NCI-H510A (cell line): ENCODE measurements at regions not wholly inside any gene's neighbourhood (a gene's known extent, or its start where the extent isn't known, plus 50 kb on each side); places are given as distances from the start of the nearest gene placed in this dataset.

Experiments
- DNase-seq: peaks from one replicate; lab custom pipeline; 2025; lab: John Stamatoyannopoulos, UW

DNA sequence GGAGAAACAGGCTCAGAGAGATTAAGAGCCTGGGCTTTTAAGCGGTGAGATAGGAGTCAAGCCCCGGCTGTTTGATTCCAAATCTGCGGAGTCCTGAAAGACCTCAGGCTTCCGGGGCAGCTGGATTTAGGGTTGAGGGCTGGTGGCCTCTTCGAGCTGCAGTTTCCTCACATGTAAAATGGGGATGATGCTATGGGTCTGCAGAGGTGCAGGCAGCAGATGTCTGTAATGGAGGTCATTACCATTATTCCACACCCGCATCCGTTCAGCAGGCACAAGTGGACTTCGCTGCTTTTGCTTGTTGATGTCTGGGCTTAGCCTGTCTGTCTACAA, 175.6 kb upstream of the HS6ST1 start:
- no peak for DNase-seq

DNA sequence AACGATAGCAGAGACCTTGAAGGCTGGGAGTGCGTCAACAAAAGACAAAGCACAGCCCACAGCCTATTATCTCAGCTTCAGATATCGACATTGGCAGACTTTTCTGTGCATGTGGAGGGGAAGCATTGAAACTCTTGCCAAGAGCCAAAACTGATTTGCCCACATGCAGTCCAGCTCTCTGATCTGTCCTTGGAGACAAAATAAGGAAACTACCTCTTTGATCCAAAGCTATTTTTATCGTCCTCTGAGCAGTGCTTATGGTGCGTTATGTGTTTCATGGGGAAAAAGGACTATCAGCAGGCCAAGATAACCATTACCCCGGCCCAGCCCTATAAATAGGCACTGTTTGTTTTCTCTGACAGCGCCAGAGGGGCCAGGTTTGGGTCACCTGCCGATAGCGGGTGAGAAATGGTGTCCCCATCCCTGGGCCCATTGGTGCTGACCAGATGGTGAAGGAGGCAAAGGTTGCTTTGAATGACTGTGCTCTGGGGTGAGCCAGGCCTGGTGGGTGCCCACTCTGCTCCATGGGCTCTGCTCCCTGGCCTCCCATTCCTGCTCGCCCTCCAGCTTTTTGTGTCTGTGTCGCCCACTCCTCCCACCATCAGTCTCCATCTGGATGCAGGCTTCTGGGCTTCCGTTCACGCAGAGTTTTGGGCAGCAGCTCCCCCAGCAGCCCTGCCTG, 176.1 kb upstream of the HS6ST1 start:
- DNase-seq, result no peak

DNA sequence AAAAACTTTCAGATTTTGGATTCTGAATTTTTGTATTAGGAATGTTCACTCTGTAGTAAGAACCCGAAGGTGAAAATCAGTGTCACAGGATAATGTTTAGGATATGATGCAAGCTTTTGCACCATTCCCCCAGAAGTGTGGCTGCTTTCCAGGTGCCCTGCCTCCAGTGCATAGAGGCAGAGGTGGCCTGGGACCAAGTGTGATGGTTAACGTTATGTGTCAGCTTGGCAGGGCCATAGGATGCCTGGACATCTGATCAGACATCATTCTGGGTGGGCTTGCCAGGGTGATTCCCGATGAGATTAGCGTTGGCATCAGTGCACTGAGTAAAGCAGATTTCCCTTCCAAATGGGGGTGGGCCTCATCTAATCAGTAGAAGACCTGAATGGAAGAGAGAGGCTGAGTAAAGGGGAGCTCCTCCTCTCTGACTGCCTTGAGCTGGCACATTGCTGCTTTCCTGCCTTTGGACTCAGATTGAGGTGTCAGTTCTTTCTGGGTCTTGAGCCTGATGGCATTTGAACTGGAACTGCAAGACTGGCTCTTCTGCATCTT, 177.4 kb upstream of the HS6ST1 start:
- no peak for DNase-seq

DNA sequence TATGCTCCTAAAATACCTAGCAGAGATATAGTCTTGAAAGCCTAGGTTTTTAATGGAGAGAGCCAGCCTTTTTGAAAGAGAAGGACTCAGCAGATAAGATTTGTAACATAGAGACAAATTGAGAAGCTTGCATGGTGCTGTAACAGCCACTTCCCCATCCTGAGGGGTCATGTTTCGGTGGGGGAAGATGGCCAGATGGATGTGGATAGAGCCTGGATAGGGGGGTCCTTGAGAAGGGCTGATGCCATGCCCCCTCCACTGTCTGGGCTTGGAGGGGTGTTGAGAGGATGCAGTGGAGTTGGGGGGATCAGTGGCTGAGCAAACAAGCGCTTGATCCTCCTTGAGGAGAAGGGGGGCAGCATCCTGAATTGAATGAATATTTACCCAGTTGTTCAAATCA, 178.0 kb upstream of the HS6ST1 start:
- DNase-seq, result no peak

DNA sequence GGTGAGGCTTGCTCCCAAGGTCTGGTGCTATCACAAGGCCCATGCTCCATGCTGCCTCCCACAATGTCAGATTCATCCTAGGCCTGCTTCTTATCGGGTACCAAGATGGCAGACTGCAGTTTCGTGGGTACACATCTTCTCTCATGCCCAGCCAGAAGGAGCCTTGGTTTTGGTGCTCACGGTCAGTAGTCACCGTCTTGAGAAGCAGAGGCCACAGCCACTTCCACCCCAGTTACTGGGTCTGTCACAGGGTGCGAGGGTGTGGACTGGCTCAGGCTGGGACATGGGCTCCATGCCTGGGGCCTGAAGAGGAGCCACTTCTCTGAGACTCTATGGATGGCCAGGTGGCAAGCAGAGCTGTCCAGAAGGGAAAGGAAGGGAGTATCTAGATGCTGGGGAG, 178.8 kb upstream of the HS6ST1 start:
- no peak for DNase-seq

DNA sequence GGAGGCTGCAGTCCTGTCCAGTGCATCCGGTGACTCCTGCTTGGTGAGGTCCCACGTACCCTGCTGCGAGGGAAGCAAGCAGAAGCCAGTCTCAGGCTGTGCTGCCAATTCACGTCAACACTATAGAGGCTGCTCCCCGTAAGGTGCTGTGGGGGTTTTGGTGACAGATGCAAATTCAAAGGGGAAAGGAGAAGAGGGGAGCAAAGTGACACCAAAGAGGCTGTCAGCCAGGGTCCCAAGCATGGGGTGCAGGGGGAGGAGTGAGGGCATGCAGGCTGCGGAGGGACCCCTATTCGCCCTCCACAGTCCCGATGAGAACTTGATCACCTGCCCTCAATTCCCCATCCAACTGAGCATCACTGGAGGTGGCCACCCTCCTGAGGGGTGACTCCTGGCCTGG, 179.4 kb upstream of the HS6ST1 start:
- DNase-seq, result no peak

DNA sequence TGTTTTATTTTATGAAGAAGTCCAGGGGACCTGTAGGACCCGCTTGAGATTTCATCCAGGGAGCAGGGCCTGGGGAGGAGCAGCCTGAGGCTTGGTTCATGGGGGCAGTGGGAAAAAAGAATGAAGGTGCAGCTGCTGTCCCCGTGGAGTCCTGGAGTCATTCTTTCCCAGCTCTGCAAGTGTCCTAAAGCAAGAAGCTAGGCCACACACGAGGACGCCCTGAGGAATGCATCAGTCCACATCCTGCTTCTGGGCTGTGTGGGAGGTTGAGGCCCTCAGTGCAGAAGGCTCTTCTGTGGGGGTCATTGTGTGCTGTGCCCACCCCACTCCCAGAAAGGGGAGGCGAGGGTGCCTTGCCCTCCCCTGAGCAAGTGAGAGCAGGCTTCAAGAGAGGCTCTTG, 179.9 kb upstream of the HS6ST1 start:
- no peak for DNase-seq

DNA sequence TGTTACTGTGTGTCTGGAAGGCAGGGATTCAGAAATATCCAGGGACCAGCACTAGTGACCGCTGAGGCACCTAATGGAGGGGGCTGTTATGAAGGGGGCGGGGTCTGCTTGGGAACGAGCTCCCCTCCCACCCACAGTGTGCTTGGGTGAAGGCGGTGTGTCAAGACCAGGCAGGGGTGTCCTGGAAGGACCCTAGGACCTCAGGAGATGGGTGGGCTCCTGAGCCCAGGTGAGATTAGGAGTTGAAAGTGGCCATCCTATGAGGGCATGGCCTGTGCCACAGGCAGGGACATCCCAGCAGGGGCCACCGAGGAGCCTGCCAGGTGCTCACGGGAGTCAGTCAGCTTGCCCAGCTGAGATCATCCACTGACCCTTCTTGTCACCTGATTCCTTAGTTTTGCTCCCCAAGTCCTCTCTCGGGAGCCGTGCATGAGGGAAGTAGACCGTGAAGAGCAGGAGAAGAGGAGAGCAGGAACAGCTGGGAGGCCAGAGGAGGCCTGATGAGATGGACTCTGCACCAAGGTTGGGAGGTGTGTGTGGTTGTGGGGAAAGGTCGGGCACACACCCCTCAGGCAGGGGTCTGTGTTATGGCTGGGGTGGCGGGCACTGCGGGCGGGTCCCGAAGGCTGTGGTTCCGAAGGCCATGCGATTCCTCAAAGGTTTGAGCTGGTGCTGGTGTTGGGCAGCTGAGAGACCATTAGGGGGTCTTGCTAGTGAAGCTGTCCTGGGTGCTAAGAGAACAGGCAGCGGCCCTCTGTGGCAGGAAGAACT, 180.9 kb upstream of the HS6ST1 start:
- DNase-seq, result peak; percentile 19

DNA sequence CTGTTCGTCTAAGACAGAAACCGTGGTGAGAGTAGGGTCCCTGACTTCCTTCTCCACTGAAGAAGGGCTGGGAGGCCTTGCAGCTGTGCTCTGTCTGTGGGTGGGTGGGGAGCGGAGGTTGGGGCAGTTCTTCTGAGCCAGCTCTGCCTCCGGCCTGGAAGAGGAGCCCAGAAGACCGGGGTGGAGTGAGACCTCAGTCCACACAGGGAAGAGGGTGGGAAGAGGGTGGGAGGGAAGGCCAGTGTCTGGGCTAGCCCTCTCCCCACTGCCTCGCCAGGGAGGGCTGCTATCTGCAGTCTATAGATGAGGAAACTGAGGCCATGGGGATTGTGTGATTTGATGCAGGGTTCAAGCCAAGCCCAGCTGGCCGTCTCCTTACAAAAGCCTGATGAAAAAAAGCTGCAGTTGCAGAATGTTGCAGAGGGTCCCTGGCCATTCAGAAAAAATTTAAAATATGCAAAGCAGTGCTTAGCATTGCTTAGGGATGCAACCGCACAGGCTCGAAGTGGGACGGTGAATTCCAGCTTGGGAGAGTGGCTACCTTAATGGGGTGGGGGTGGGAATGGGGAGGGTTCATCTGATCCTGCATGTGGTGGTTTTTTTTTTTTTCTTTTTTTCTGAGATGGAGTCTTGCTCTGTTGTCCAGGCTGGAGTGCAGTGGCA, 181.6 kb upstream of the HS6ST1 start:
- no peak for DNase-seq

DNA sequence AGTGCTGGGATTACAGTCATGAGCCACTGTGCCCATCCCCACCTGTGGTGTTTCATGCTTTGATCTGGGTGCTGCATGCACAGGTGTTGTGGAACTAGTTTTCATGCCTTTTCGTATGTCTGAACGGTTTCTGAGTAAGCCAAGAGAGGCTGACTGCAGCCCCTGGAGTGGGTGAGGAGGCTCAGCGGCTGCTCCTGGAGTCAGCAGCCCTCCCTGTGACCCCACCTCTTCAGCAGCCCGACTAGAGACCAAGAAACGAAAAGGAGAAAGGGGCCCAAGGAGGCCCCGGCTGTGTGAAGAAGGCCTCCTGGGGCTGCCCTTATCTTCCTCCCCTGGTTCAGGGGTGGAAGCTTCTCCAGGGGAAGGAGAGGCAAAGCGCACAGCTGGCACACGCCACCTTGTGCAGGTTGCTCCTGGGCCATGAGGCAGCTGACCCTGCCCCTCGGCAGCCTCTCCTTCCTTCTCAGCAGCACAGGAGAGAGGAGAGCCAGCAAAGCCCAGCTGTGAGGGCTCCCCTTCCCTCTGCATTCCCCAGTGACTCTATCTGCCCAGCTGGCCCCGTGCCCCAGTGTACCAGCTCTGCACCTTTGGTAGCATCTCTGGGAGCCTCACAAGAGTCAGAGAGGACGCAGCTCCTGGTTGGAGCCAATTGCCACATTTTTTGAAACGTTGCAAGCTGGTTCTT, 182.5 kb upstream of the HS6ST1 start:
- no peak for DNase-seq

GRCh38 chr2:128501700-128502099, 183.0 kb upstream of the HS6ST1 start:
- no peak for DNase-seq

DNA sequence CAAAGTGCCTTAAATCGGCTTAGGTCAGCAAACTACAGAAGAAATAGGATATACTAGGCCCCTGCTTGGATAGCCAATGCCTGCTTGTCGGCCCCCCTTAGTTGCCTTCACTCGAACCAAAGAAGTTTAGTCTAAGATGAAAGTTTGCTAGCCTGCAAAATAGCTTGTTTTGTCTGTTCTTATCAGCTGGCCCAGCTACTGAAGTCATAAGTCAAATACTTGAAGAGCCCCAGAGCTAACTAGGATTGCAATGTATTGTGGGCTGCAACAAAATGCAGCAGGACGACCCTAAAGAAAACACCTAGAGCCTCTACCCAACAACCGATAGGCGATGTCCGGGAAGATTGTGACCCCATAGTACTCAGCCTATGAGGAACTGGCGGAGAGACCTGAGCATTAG, 183.5 kb upstream of the HS6ST1 start:
- no peak for DNase-seq

GRCh38 chr2:128502638-128503246, 184.1 kb upstream of the HS6ST1 start:
- DNase-seq, result no peak

GRCh38 chr2:128503399-128504245, 185.0 kb upstream of the HS6ST1 start:
- no peak for DNase-seq

DNA sequence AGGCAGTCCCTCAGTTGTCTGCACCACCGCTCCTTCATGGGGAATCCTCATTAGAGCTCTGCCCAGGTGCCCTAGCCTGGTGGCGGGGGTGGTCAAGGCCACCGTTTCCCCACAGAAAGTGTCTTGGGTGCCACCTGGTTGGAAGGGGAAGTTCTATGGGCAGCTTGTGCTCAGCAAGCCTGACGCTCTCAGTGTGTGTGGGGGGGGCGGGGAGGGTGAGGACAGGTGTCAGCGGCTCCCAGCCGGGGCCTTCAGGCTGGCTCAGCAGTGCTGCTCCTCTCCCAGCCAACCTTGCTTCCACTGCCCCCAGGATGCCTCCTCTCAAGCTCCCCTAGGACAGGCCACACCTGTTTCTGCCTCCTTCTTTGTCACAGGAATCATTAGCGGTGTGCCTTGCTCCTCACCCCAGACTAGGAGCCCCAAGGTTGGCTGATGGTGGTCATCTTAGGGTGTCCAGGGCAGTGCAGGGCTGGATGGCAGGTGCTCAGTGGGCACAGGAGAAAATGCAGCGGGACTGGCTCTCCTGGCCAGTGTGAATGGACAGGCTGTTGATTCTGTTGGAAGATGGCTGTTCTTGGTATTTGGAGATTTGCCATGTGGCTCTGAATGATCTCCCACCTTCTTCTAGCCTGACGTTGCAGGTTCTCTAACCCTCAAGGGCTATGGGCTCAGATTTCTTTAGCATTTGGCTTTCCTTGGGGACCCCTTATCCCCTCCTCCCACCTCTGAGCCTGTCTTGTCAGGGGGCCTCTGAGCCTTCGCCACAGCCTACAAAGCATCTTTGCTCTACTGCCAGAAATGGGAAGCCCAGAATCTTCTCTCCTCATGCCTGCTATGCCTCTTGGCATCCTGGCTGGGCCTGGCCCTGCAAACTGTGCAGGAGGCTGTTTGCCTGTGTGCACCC, 185.8 kb upstream of the HS6ST1 start:
- DNase-seq, result peak; percentile 6

- DNase-seq, result no peak
These were observed 186.5 kb upstream of the HS6ST1 start for GRCh38 chr2:128505150-128505490.

DNA sequence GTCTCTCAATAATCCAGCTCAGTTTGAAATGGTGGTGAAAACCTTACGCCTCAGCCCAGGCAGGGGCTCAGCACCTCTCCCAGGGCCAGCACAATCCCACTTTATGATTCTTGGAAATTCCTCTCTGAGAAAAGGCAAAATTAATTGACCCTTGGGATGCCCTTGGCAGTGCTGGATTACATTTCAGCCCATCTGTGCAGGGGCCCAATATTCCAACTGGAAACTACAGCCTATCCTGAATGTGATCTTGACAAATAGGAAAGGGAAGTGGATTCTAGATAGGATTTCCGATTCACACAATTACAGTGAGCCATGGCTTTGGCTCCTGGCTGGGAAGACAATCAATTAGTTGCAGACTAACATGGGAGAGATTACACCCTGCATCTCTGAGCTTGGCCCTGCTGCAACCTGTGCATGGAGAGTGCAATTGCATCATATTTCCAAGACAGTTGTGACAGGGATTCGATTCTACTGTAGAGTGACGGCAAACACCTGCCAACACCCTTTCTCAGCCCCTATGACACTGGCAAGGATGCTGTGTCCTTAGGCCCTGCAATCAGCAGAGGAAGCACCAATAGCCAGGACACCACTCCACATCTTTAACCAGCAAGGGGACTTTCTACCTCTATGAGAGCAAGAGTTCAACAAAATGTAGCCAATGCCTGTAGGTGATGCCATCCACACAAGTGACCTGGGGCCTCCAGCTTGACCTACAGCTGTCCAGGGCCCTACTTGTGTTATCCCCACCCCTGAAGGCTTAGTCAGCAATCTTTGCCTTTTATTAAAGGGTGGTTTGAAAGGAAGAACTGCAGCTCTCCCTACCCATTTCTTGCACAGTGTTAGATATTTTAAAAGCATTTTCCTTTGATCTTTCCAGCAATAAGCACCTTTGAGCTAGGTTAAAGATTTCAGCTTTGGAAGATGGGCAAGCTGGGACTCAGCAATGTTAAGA, 187.2 kb upstream of the HS6ST1 start:
- no peak for DNase-seq

GRCh38 chr2:128506534-128506933, 187.9 kb upstream of the HS6ST1 start:
- DNase-seq, result no peak
